Osteocyte (in vitro differentiated cells): ENCODE measurements at regions not wholly inside any gene's neighbourhood (a gene's known extent, or its start where the extent isn't known, plus 50 kb on each side); places are given as distances from the start of the nearest gene placed in this dataset.

Experiments
- DNase-seq: peaks from one replicate; pipeline ENCODE4 v3.0.0; 2021; ENCODE audit warnings: mixed read lengths; ENCODE audit not compliant: unreplicated experiment; ENCODE audit errors: extremely low spot score
- H3K27ac Mint-ChIP-seq: one replicate; pipeline ENCODE4 v1.8.0; 2021; ENCODE audit warnings: mild to moderate bottlenecking, mixed read lengths; ENCODE audit not compliant: unreplicated experiment
- H3K27me3 Mint-ChIP-seq: one replicate; pipeline ENCODE4 v1.8.0; 2021; ENCODE audit warnings: mixed read lengths; ENCODE audit not compliant: unreplicated experiment
- H3K36me3 Mint-ChIP-seq: one replicate; pipeline ENCODE4 v1.8.0; 2021; ENCODE audit warnings: mixed read lengths; ENCODE audit not compliant: unreplicated experiment
- H3K4me1 Mint-ChIP-seq: one replicate; pipeline ENCODE4 v1.8.0; 2021; ENCODE audit warnings: mixed read lengths; ENCODE audit not compliant: unreplicated experiment
- H3K4me3 Mint-ChIP-seq: one replicate; pipeline ENCODE4 v1.8.0; 2021; ENCODE audit warnings: mild to moderate bottlenecking, moderate library complexity, mixed read lengths; ENCODE audit not compliant: unreplicated experiment
- H3K9me3 Mint-ChIP-seq: one replicate; pipeline ENCODE4 v1.8.0; 2021; ENCODE audit warnings: mixed read lengths; ENCODE audit not compliant: unreplicated experiment
- CTCF ChIP-seq: fragments of 200-600 bp; sonication (generic); IDR thresholded peaks from 2 replicates; pipeline ENCODE4 v1.5.0; 2021; ENCODE audit warnings: antibody characterized with exemption, mild to moderate bottlenecking, moderate library complexity

GRCh38 chr6:134515986-134516385, 198.1 kb upstream of the SGK1 start:
- no peak overlapping the region for H3K27ac Mint-ChIP-seq
- H3K4me1 Mint-ChIP-seq = peaks cover 61% of the 10 kb centered on the region
- H3K4me3 Mint-ChIP-seq = no peak overlapping the region
- H3K27me3 Mint-ChIP-seq = no peaks in the 10 kb centered on the region
- DNase-seq = no peak
- no peak for TF ChIP-seq CTCF
- H3K9me3 Mint-ChIP-seq = no peaks in the 10 kb centered on the region
- no peaks in the 10 kb centered on the region for H3K36me3 Mint-ChIP-seq

- Mint-ChIP-seq H3K4me1 (peaks cover 35% of the 10 kb centered on the region), H3K4me3 (no peak overlapping the region), H3K36me3 (no peaks in the 10 kb centered on the region), H3K9me3 (no peaks in the 10 kb centered on the region), H3K27me3 (no peaks in the 10 kb centered on the region), H3K27ac (peak overlapping the region; percentile 68)
- TF ChIP-seq CTCF = no peak
- DNase-seq = no peak
Measured at GRCh38 chr6:134512981-134513391, 195.1 kb upstream of the SGK1 start.

- no peaks in the 10 kb centered on the region for H3K9me3 Mint-ChIP-seq
Measured at GRCh38 chr6:134511984-134512683, 194.2 kb upstream of the SGK1 start.

GRCh38 chr6:134510920-134511319, 193.0 kb upstream of the SGK1 start:
- Mint-ChIP-seq H3K27me3 (no peaks in the 10 kb centered on the region), H3K9me3 (no peaks in the 10 kb centered on the region), H3K4me1 (peaks cover 14% of the 10 kb centered on the region), H3K36me3 (no peaks in the 10 kb centered on the region), H3K4me3 (no peak overlapping the region), H3K27ac (peak overlapping the region; percentile 31)
- DNase-seq = no peak
- TF ChIP-seq CTCF = no peak

More at GRCh38 chr6:134511984-134512683, 194.2 kb upstream of the SGK1 start:
- no peak overlapping the region for H3K4me3 Mint-ChIP-seq
- H3K36me3 Mint-ChIP-seq = no peaks in the 10 kb centered on the region
- no peak overlapping the region for H3K27ac Mint-ChIP-seq
- no peaks in the 10 kb centered on the region for H3K27me3 Mint-ChIP-seq
- DNase-seq = no peak
- TF ChIP-seq CTCF = no peak
- H3K4me1 Mint-ChIP-seq = peaks cover 26% of the 10 kb centered on the region

GRCh38 chr6:134510142-134510541, 192.2 kb upstream of the SGK1 start:
- Mint-ChIP-seq H3K4me3 (no peak overlapping the region), H3K9me3 (no peaks in the 10 kb centered on the region), H3K36me3 (no peaks in the 10 kb centered on the region), H3K27ac (no peak overlapping the region), H3K27me3 (no peaks in the 10 kb centered on the region), H3K4me1 (peaks cover 13% of the 10 kb centered on the region)
- TF ChIP-seq CTCF = no peak
- DNase-seq = no peak
